ENCODE measurements at regions not wholly inside any gene's neighbourhood (a gene's known extent, or its start where the extent isn't known, plus 50 kb on each side); places are given as distances from the start of the nearest gene placed in this dataset.

DNA sequence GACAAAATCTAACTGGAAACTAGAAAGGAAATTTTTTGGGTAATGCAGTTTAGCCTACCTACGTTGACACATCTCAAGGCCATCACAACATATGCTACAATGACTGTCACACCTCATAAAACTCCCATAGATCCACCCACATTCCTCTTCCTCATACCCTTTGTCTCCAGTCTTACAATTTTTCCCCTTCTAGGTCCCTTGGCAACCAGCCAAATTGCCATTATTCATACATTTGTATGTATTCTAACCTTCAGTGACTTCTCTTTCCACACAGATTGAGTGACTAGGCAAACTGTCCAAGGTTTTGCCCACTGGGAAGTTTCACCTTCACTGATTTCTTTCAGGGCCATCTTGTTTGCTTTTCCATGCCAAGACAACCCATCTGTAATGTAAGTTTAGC is 100.5 kb upstream of the TPK1 start:
- DNase-seq = peak in 1 of 3 donors; percentile 2

- no peak for DNase-seq
Measured at GRCh38 chr7:144910411-144910810, 74.6 kb upstream of the TPK1 start.

- DNase-seq = no peak
Measured at GRCh38 chr7:144908943-144909556, 73.2 kb upstream of the TPK1 start.

GRCh38 chr7:144908324-144908723 is 72.5 kb upstream of the TPK1 start:
- peak in 1 of 3 donors; percentile 1 for DNase-seq

- no peak for DNase-seq
Measured at GRCh38 chr7:144907577-144907976, 71.7 kb upstream of the TPK1 start.

DNA sequence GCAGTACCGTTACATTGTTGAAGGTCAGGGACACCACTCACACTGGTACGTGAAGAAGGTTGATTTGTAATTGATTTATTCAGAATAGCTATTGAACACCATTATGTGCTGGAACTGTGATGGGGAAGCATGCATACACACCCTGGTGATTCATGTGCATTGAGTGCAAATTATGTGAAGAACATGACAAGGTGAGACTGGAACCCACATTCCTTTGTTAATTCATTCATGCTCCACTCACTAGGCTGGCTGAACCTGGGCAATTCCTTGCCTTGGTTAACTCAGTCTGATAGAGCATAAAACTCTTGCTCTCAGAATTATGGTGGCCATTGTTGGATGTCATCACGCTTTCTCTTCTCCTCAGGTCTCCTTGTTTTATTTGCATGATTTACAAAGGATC is 67.3 kb upstream of the TPK1 start:
- no peak for DNase-seq

GRCh38 chr7:144892761-144893160 is 56.9 kb upstream of the TPK1 start:
- no peak for DNase-seq
